ENCODE measurements at regions not wholly inside any gene's neighbourhood (a gene's known extent, or its start where the extent isn't known, plus 50 kb on each side); places are given as distances from the start of the nearest gene placed in this dataset.
"Not testable (repeated sequence)": the region's sequence is repeated elsewhere in the genome, so short reads cannot be mapped to it uniquely, and the experiment has no call there.

- no peaks in the 10 kb centered on the region for H3K4me1 Mint-ChIP-seq (ENCODE audit: low read depth)
- H3K27ac Mint-ChIP-seq = no peak overlapping the region
- H3K36me3 Mint-ChIP-seq (ENCODE audit: low read depth) = no peaks in the 10 kb centered on the region
- no peak for DNase-seq (ENCODE audit: low spot score)
- intact Hi-C loops (cut with micrococcal nuclease) = no loop called here
- H3K4me3 Mint-ChIP-seq (ENCODE audit: low read depth) = no peak overlapping the region
- no peaks in the 10 kb centered on the region for H3K27me3 Mint-ChIP-seq (ENCODE audit: low read depth)
- peaks cover 23% of the 10 kb centered on the region for H3K9me3 Mint-ChIP-seq
Measured at GRCh38 chr7:49564379-49564714, 209.1 kb upstream of the VWC2 start.

- H3K4me1 Mint-ChIP-seq (ENCODE audit: low read depth) = no peaks in the 10 kb centered on the region
- peaks cover 5% of the 10 kb centered on the region for H3K9me3 Mint-ChIP-seq
- no peaks in the 10 kb centered on the region for H3K27me3 Mint-ChIP-seq (ENCODE audit: low read depth)
- no peak for DNase-seq (ENCODE audit: low spot score)
- H3K36me3 Mint-ChIP-seq (ENCODE audit: low read depth) = no peaks in the 10 kb centered on the region
- intact Hi-C loops (cut with micrococcal nuclease) = no loop called here
- no peak overlapping the region for H3K27ac Mint-ChIP-seq
- no peak overlapping the region for H3K4me3 Mint-ChIP-seq (ENCODE audit: low read depth)
Measured at GRCh38 chr7:49577576-49577975, 195.9 kb upstream of the VWC2 start.

DNA sequence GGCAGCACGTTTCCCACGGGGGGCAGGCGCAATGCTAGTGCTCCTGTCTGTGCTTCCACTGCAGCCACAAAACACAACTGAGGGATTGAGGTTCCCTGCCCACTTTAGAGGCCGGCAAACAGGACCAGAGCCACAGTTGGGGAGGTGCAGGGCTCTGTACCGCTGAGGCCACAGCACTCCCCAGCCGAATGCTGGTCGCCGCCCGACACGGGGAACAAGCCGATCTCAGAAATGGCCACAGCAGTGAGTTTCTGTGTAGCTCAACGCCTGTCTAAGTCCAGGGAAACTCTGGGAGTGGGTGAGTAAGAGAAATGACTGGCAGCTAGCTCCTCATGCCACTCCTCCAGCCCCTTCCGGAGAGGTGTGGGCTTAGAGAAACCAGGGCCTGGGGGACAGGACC lies 194.0 kb upstream of the VWC2 start:
- Mint-ChIP-seq H3K4me3 (ENCODE audit: low read depth) (no peak overlapping the region), H3K9me3 (peaks cover 9% of the 10 kb centered on the region), H3K27me3 (ENCODE audit: low read depth) (no peaks in the 10 kb centered on the region), H3K27ac (no peak overlapping the region), H3K4me1 (ENCODE audit: low read depth) (no peaks in the 10 kb centered on the region), H3K36me3 (ENCODE audit: low read depth) (no peaks in the 10 kb centered on the region)
- DNase-seq (ENCODE audit: low spot score) = no peak
- intact Hi-C loops (cut with micrococcal nuclease) = no loop called here

GRCh38 chr7:49580000-49580399 lies 193.4 kb upstream of the VWC2 start:
- Mint-ChIP-seq H3K36me3 (ENCODE audit: low read depth) (no peaks in the 10 kb centered on the region), H3K27ac (no peak overlapping the region), H3K27me3 (ENCODE audit: low read depth) (no peaks in the 10 kb centered on the region), H3K4me1 (ENCODE audit: low read depth) (no peaks in the 10 kb centered on the region), H3K4me3 (ENCODE audit: low read depth) (no peak overlapping the region), H3K9me3 (peaks cover 9% of the 10 kb centered on the region)
- DNase-seq (ENCODE audit: low spot score) = no peak
- intact Hi-C loops (cut with micrococcal nuclease) = no loop called here

- intact Hi-C loops (cut with micrococcal nuclease) = no loop called here
- H3K36me3 Mint-ChIP-seq (ENCODE audit: low read depth) = no peaks in the 10 kb centered on the region
- no peak overlapping the region for H3K4me3 Mint-ChIP-seq (ENCODE audit: low read depth)
- no peaks in the 10 kb centered on the region for H3K4me1 Mint-ChIP-seq (ENCODE audit: low read depth)
- H3K9me3 Mint-ChIP-seq = peaks cover 9% of the 10 kb centered on the region
- DNase-seq (ENCODE audit: low spot score) = no peak
- H3K27ac Mint-ChIP-seq = no peak overlapping the region
- H3K27me3 Mint-ChIP-seq (ENCODE audit: low read depth) = no peaks in the 10 kb centered on the region
Measured at GRCh38 chr7:49580761-49581160, 192.7 kb upstream of the VWC2 start.

- H3K9me3 Mint-ChIP-seq = peaks cover 8% of the 10 kb centered on the region
- intact Hi-C loops (cut with micrococcal nuclease) = no loop called here
- H3K27me3 Mint-ChIP-seq (ENCODE audit: low read depth) = no peaks in the 10 kb centered on the region
- no peak overlapping the region for H3K27ac Mint-ChIP-seq
- no peak overlapping the region for H3K4me3 Mint-ChIP-seq (ENCODE audit: low read depth)
- H3K36me3 Mint-ChIP-seq (ENCODE audit: low read depth) = no peaks in the 10 kb centered on the region
- no peaks in the 10 kb centered on the region for H3K4me1 Mint-ChIP-seq (ENCODE audit: low read depth)
- DNase-seq (ENCODE audit: low spot score) = no peak
Measured at GRCh38 chr7:49583440-49583839, 190.0 kb upstream of the VWC2 start.

DNA sequence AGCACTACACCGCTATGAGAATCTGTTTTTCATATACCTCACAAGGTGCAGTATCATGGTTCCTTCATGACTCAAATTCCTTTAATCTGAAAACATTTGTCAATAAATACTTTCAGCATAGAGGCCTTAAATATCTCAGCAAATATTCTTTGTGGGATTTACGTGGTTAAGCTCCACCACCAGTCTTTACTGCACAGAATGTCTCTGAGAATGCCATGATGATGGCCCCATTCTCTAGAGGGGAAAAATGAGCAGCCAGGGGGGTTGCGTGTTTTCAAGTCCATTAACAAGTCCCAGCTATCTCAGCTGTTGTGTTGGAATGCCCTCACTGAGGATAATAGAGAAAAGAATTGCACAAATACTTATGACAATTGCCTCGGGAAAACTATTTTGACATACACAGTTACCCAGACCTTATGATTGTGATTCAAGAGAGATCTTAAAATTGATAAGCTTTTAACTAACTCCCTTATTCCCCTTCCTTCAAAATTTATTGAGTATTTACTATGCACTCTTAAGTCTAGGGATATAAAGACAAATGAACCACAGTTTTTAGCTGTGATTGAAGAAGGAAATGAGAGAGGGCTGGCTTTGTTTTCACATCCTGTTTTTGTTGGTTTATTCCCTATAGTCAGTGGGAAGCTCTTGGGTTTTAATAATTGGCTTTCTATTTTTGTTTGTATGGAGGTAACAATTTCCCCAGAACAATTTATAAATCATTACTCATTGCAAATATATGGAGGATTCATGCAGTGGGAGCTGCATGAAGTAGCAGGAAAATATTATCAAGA lies 176.5 kb upstream of the VWC2 start:
- intact Hi-C loops (cut with micrococcal nuclease) = no loop called here
- H3K9me3 Mint-ChIP-seq = no peaks in the 10 kb centered on the region
- H3K4me3 Mint-ChIP-seq (ENCODE audit: low read depth) = no peak overlapping the region
- no peaks in the 10 kb centered on the region for H3K27me3 Mint-ChIP-seq (ENCODE audit: low read depth)
- H3K27ac Mint-ChIP-seq = no peak overlapping the region
- no peak for DNase-seq (ENCODE audit: low spot score)
- H3K4me1 Mint-ChIP-seq (ENCODE audit: low read depth) = no peaks in the 10 kb centered on the region
- H3K36me3 Mint-ChIP-seq (ENCODE audit: low read depth) = no peaks in the 10 kb centered on the region

- intact Hi-C loops (cut with micrococcal nuclease) = no loop called here
- Mint-ChIP-seq H3K4me1 (ENCODE audit: low read depth) (no peaks in the 10 kb centered on the region), H3K9me3 (no peaks in the 10 kb centered on the region), H3K36me3 (ENCODE audit: low read depth) (no peaks in the 10 kb centered on the region), H3K4me3 (ENCODE audit: low read depth) (no peak overlapping the region), H3K27me3 (ENCODE audit: low read depth) (no peaks in the 10 kb centered on the region), H3K27ac (no peak overlapping the region)
- DNase-seq (ENCODE audit: low spot score) = no peak
Measured at GRCh38 chr7:49597805-49598204, 175.6 kb upstream of the VWC2 start.

DNA sequence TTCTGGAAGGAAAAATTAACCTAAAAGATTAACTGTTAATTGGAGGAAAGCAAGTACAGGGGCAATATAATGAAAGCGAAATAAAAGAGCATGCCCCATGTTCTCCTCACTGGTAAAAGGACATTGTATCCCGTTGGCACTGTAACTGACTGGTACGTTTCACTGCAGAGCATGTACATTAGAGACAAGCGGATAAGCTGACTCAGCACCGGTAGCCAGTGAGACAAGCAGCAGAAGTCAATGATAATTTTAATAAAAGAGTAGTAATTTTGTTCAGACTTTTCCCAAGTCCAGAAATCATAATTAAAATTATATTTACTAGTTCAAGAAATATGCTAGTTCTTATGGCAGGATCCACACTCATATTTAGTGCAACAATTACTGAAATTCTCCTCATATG lies 161.5 kb upstream of the VWC2 start:
- Mint-ChIP-seq H3K4me3 (ENCODE audit: low read depth) (no peak overlapping the region), H3K36me3 (ENCODE audit: low read depth) (no peaks in the 10 kb centered on the region), H3K27ac (no peak overlapping the region), H3K9me3 (peaks cover 4% of the 10 kb centered on the region), H3K4me1 (ENCODE audit: low read depth) (no peaks in the 10 kb centered on the region), H3K27me3 (ENCODE audit: low read depth) (no peaks in the 10 kb centered on the region)
- intact Hi-C loops (cut with micrococcal nuclease) = no loop called here
- no peak for DNase-seq (ENCODE audit: low spot score)

- intact Hi-C loops (cut with micrococcal nuclease) = no loop called here
- H3K4me3 Mint-ChIP-seq (ENCODE audit: low read depth) = no peak overlapping the region
- peaks cover 4% of the 10 kb centered on the region for H3K9me3 Mint-ChIP-seq
- DNase-seq (ENCODE audit: low spot score) = no peak
- H3K4me1 Mint-ChIP-seq (ENCODE audit: low read depth) = no peaks in the 10 kb centered on the region
- H3K27ac Mint-ChIP-seq = no peak overlapping the region
- no peaks in the 10 kb centered on the region for H3K27me3 Mint-ChIP-seq (ENCODE audit: low read depth)
- no peaks in the 10 kb centered on the region for H3K36me3 Mint-ChIP-seq (ENCODE audit: low read depth)
Measured at GRCh38 chr7:49613759-49614158, 159.7 kb upstream of the VWC2 start.

GRCh38 chr7:49614974-49615373 lies 158.5 kb upstream of the VWC2 start:
- intact Hi-C loops (cut with micrococcal nuclease); DNase-seq (ENCODE audit: low spot score); H3K4me3 Mint-ChIP-seq (ENCODE audit: low read depth); H3K27ac Mint-ChIP-seq; H3K4me1 Mint-ChIP-seq (ENCODE audit: low read depth); H3K36me3 Mint-ChIP-seq (ENCODE audit: low read depth); H3K27me3 Mint-ChIP-seq (ENCODE audit: low read depth): not testable (repeated sequence)
- H3K9me3 Mint-ChIP-seq = peaks cover 10% of the 10 kb centered on the region

- Mint-ChIP-seq H3K27me3 (ENCODE audit: low read depth) (no peaks in the 10 kb centered on the region), H3K27ac (no peak overlapping the region), H3K4me1 (ENCODE audit: low read depth) (no peaks in the 10 kb centered on the region), H3K36me3 (ENCODE audit: low read depth) (no peaks in the 10 kb centered on the region), H3K4me3 (ENCODE audit: low read depth) (no peak overlapping the region), H3K9me3 (peaks cover 6% of the 10 kb centered on the region)
- intact Hi-C loops (cut with micrococcal nuclease) = no loop called here
- no peak for DNase-seq (ENCODE audit: low spot score)
Measured at GRCh38 chr7:49618028-49618427, 155.4 kb upstream of the VWC2 start.

DNA sequence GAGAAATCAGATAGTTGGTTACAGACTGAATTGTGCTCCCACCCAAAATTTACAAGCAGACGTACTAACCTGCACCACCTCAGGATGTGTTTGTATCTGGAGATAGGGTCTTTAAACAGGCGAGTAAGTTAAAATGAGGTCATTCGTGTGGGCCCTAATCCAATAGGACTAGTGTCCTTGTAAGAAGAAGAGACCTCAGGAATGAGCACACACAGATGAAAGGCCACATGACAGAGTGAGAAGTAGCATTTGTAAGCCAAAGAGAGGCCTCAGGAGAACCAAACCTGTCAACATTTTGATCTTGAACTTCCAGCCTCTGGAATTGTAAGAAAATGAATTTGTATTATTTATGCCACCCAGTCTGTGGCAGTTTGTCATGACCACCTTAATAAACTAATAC lies 149.5 kb upstream of the VWC2 start:
- no peak for DNase-seq (ENCODE audit: low spot score)
- Mint-ChIP-seq H3K36me3 (ENCODE audit: low read depth) (no peaks in the 10 kb centered on the region), H3K4me3 (ENCODE audit: low read depth) (no peak overlapping the region), H3K4me1 (ENCODE audit: low read depth) (no peaks in the 10 kb centered on the region), H3K9me3 (peaks cover 5% of the 10 kb centered on the region), H3K27me3 (ENCODE audit: low read depth) (no peaks in the 10 kb centered on the region), H3K27ac (no peak overlapping the region)
- intact Hi-C loops (cut with micrococcal nuclease) = no loop called here

GRCh38 chr7:49624611-49625010 lies 148.8 kb upstream of the VWC2 start:
- Mint-ChIP-seq H3K27ac (no peak overlapping the region), H3K36me3 (ENCODE audit: low read depth) (no peaks in the 10 kb centered on the region), H3K9me3 (no peaks in the 10 kb centered on the region), H3K4me3 (ENCODE audit: low read depth) (no peak overlapping the region), H3K4me1 (ENCODE audit: low read depth) (no peaks in the 10 kb centered on the region), H3K27me3 (ENCODE audit: low read depth) (no peaks in the 10 kb centered on the region)
- DNase-seq (ENCODE audit: low spot score) = no peak
- intact Hi-C loops (cut with micrococcal nuclease) = no loop called here
